Astrocyte of the spinal cord (primary cell): ENCODE measurements at regions not wholly inside any gene's neighbourhood (a gene's known extent, or its start where the extent isn't known, plus 50 kb on each side); places are given as distances from the start of the nearest gene placed in this dataset.
"Not testable (repeated sequence)": the region's sequence is repeated elsewhere in the genome, so short reads cannot be mapped to it uniquely, and the experiment has no call there.

Experiments
- DNase-seq: peaks from one replicate; pipeline ENCODE4 v3.0.0; 2011; ENCODE audit warnings: low read depth, low spot score
- H3K4me3 ChIP-seq: 2 replicates; pipeline ENCODE4 v1.5.1; 2011; ENCODE audit warnings: low read depth, mild to moderate bottlenecking, low read length, moderate library complexity
- CTCF ChIP-seq: IDR thresholded peaks from 2 replicates; pipeline ENCODE4 v1.5.1; 2012; ENCODE audit warnings: low read depth, mild to moderate bottlenecking, low read length, inconsistent platforms
- in situ Hi-C: cut with HindIII; loops from 2 replicates; pipeline ENCODE4 v1.10.0; 2017; ENCODE audit warnings: low sequenced_read_pairs

GRCh38 chr1:147414505-147415163 lies 126.7 kb upstream of the BCL9 start:
- H3K4me3 ChIP-seq = no peak overlapping the region
- no peak for TF ChIP-seq CTCF
- DNase-seq = no peak
- in situ Hi-C loops = no loop called here

GRCh38 chr1:147417024-147417423 lies 124.3 kb upstream of the BCL9 start:
- no peak for DNase-seq
- in situ Hi-C loops = no loop called here
- no peak for TF ChIP-seq CTCF
- no peak overlapping the region for H3K4me3 ChIP-seq

GRCh38 chr1:147423100-147423827 lies 118.0 kb upstream of the BCL9 start:
- DNase-seq, H3K4me3 ChIP-seq, in situ Hi-C loops: not testable (repeated sequence)

DNA sequence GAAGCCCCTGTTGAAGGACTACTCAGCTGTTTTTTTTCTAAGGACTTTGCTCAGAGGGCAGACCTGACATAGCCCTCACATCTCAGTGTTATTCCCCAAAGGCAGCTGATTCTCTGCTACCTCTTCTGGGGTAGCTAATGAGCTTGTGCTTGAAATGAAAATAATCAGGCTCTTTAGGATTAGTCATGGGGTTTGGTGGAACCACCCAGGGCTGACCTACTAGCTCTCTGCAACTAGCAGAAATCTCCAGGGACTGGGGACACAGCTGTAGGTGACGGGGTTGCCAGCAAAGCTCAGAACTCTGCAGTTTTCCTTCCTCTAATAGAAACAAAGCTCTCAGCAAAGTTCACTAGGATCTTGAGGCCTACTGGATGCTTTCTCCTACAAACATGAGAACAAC lies 106.4 kb upstream of the BCL9 start:
- H3K4me3 ChIP-seq = no peak overlapping the region
- no peak for TF ChIP-seq CTCF
- DNase-seq = no peak
- in situ Hi-C loops = no loop called here

DNA sequence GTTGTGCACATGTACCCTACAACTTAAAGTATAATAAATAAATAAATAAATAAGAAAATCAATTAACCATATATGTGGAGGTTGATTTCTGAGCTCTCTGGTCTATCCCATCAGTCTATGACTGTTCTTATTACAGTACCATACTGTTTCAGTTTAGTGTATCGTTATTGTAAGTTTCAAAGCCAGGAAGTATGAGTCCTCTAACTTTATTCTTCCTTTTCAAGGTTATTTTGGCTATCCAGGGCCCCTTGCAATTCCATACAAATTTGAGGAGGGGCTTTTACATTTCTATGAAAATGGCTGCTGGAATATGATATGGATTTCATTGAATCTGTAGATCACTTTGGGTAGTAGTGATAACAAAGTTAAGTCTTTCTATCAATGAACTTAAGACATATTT lies 96.9 kb upstream of the BCL9 start:
- TF ChIP-seq CTCF = no peak
- no peak overlapping the region for H3K4me3 ChIP-seq
- in situ Hi-C loops = no loop called here
- DNase-seq = no peak

- no peak overlapping the region for H3K4me3 ChIP-seq
- TF ChIP-seq CTCF = no peak
- DNase-seq = no peak
- in situ Hi-C loops = no loop called here
These were observed 89.7 kb upstream of the BCL9 start for GRCh38 chr1:147451628-147452027.

DNA sequence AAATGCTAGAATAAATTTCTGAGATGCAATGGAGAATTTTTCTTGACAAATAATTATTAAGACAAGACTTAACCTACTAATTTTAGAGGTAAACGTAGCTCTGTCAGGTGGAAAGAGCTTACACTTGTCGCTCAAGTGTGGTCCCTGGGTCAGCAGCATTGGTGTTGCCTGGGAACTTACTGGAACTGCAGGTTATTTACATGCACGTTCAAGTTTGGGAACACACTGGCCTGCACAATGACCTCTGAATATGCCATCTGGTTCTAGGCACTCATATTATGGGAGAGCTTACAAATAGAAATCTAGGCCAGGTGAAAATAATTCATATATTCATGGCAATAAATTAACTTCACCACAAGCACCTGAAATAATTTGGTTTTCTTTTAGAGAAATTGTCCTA lies 88.5 kb upstream of the BCL9 start:
- in situ Hi-C loops = no loop called here

More for the DNA sequence above, 88.5 kb upstream of the BCL9 start:
- TF ChIP-seq CTCF = no peak
- no peak for DNase-seq
- H3K4me3 ChIP-seq = no peak overlapping the region
